Activated T-helper 17 cell treated with anti-CD3 and anti-CD28 coated beads, Interleukin-2, amount 50 U/mL, for 72 hours (primary cell): ENCODE measurements at regions not wholly inside any gene's neighbourhood (a gene's known extent, or its start where the extent isn't known, plus 50 kb on each side); places are given as distances from the start of the nearest gene placed in this dataset.

Experiments
- ATAC-seq: fragments of 150-1000 bp; cut with Tn5 transposase; replicated peaks from 2 replicates; pipeline ENCODE4 v1.10.0; 2021; ENCODE audit warnings: mild to moderate bottlenecking, moderate library complexity
- H3K27ac Mint-ChIP-seq: one replicate; pipeline ENCODE4 v1.8.0; 2022; ENCODE audit warnings: mixed read lengths
- H3K27me3 Mint-ChIP-seq: one replicate; pipeline ENCODE4 v1.8.0; 2022; ENCODE audit warnings: mixed read lengths
- H3K36me3 Mint-ChIP-seq: one replicate; pipeline ENCODE4 v1.8.0; 2022; ENCODE audit warnings: low read depth, mild to moderate bottlenecking, mixed read lengths
- H3K4me1 Mint-ChIP-seq: one replicate; pipeline ENCODE4 v1.8.0; 2022; ENCODE audit warnings: mixed read lengths
- H3K4me3 Mint-ChIP-seq: one replicate; pipeline ENCODE4 v1.8.0; 2022; ENCODE audit warnings: mild to moderate bottlenecking, mixed read lengths
- H3K9me3 Mint-ChIP-seq: one replicate; pipeline ENCODE4 v1.8.0; 2022; ENCODE audit warnings: mixed read lengths

DNA sequence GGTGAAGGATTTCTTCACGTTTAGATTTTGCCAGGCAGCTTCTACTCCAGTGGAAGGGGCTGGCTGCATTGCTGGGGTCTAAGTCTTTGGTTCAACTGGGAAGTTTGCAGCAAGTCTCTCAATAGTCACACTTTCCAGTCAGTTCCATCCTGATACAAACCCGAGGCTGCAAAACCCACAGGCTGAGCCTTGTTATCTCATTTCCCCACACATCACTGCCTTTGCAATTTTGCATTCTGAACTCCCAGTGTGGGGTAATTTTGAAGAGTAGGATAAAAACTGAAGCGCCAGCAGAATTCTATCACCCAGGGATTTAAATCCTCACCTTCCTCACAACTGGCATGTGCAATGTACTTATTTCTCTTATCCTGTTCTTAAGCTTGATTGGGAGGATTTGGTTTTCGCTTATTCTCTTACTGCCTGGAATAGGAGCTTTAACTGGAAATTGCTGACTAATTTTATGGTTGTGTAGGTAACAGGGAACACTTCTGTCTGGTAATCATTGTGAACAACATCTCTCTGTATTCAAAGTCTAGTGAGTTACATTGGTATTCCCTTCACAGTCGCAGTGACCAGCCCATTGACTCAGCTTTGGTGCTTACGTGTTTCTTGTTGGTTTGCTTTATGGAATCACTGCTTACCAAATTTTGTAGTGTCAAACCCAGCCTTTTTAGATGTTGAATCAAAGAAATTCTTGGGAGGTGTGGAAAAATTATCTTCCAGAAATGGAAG lies 142.0 kb upstream of the TOPAZ1 start:
- H3K27ac Mint-ChIP-seq, result no peak overlapping the region
- no peaks in the 10 kb centered on the region for H3K4me1 Mint-ChIP-seq
- H3K36me3 Mint-ChIP-seq, result no peaks in the 10 kb centered on the region

DNA sequence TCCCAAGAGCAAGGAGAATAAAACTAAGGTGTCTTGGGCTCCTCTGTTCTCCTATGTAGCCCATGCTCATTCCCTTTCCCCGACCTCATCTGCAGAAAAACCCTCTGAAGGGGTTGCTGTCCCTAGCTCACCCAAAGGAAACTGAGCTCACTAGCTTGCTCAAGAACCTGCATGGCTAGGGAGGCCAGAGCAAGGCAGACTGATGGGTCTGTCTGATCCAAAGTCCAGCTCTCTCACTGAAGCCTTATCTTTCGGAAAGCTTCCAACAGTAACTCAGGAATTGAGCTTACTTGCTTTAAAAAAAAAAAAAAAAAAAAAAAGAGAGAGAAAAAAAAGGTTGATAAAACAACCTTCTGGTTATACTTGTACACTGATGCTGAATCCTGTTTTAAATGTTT lies 141.4 kb upstream of the TOPAZ1 start:
- H3K9me3 Mint-ChIP-seq, result no peaks in the 10 kb centered on the region
- H3K27me3 Mint-ChIP-seq, result peaks cover 42% of the 10 kb centered on the region
- H3K36me3 Mint-ChIP-seq, result no peaks in the 10 kb centered on the region
- no peaks in the 10 kb centered on the region for H3K4me1 Mint-ChIP-seq
- H3K27ac Mint-ChIP-seq, result no peak overlapping the region
- no peak overlapping the region for H3K4me3 Mint-ChIP-seq
- ATAC-seq, result no peak

More for the DNA sequence above, 142.0 kb upstream of the TOPAZ1 start:
- no peaks in the 10 kb centered on the region for H3K9me3 Mint-ChIP-seq
- no peak for ATAC-seq
- H3K27me3 Mint-ChIP-seq, result peaks cover 41% of the 10 kb centered on the region
- H3K4me3 Mint-ChIP-seq, result no peak overlapping the region

DNA sequence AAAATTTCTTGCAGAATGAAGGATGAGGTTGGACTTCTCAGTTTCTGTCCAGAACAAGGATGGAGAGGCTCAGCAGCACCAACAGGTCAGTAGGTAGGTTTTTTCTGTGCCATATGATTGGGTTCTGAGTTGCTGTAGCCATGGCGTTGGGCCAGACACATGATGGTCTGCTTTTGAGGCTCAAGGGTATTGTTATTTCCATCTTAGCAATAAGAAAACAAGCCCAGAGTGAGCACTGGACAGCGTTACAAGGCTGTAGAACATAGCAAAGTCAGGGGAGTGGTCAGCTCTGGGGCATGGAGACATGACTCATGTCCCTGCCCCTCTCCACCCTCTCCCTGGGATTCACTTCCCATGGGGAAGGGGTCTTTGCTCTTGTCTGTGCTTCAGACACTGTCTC lies 137.6 kb upstream of the TOPAZ1 start:
- H3K27me3 Mint-ChIP-seq, result peaks cover 33% of the 10 kb centered on the region

DNA sequence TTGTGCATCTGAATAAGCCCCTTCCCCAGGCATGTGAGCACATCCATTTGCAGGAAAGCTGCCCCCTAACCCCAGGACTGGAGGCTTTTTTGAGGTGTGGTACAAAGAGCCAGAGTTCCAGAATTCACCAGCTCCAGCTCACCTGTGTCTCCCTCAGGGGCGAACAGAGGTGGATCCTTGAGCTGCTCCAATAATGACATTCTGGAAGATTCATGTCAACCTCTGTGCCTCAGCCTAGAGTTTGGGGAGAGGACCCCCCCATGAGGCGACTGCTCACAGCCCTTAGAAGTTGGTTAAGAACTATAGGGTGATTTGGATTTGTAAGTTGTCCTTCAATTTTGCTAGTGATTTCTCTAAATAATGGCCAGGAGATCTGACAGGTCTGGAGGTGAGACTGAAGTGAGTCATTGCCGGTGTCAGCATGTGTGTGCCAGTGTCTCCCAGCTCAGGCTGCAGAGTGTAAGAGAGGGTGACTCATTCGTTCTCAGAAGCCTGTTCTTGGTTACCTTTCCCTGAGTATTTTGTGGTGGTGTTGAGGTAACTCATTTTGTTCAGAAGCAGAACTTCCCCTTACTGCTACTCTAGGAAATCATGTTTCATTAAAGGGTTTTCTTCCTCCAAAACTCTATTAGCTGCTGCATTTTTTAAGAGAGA lies 136.9 kb upstream of the TOPAZ1 start:
- no peaks in the 10 kb centered on the region for H3K4me1 Mint-ChIP-seq
- ATAC-seq, result peak; percentile 100
- no peaks in the 10 kb centered on the region for H3K36me3 Mint-ChIP-seq
- H3K9me3 Mint-ChIP-seq, result no peaks in the 10 kb centered on the region
- H3K27ac Mint-ChIP-seq, result no peak overlapping the region
- H3K27me3 Mint-ChIP-seq, result peaks cover 26% of the 10 kb centered on the region
- H3K4me3 Mint-ChIP-seq, result no peak overlapping the region

More for the DNA sequence above, 137.6 kb upstream of the TOPAZ1 start:
- Mint-ChIP-seq H3K9me3 (no peaks in the 10 kb centered on the region), H3K36me3 (no peaks in the 10 kb centered on the region), H3K4me3 (no peak overlapping the region), H3K4me1 (no peaks in the 10 kb centered on the region), H3K27ac (no peak overlapping the region)
- no peak for ATAC-seq

DNA sequence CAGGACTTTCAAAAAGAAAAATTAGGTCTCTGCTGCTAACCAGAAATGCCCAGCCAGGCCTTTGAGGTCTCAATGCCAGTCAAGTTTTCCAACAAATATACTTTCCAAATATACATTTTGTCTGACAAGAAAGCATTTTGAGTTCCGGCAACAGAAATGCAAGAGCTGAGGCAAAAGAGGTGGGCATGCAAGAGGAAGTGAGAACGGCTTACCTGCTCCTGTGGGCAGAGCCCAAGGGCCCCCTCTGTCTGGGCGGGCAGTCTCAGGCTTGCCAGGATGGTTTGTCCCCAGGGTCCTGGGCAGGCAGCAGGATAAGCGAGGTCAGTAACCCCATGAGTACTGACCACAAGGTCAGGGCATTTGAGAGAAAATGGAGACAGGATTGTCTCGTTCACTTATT lies 136.1 kb upstream of the TOPAZ1 start:
- Mint-ChIP-seq H3K4me3 (no peak overlapping the region), H3K27me3 (peaks cover 24% of the 10 kb centered on the region), H3K27ac (no peak overlapping the region), H3K4me1 (no peaks in the 10 kb centered on the region), H3K36me3 (no peaks in the 10 kb centered on the region), H3K9me3 (no peaks in the 10 kb centered on the region)
- ATAC-seq, result no peak

DNA sequence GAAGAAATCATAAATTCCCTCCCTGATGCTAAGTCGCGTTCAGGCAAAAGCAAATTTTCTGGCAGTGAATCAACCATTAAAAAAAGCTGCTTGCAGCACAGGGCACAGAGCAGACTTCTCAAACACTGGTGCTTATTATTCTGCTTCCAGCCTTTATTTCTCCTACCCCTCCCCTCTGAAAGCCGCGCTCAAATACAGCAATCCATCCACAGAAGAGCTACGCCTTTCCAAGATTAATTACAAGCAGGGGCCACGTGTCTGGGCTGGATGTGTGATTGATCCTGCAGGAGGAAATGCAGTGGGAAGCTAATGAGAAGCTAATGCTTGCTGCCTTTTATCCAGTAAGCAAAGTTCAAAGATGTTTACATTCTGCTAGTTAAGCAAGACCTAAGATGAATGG lies 134.9 kb upstream of the TOPAZ1 start:
- H3K9me3 Mint-ChIP-seq, result no peaks in the 10 kb centered on the region
- H3K36me3 Mint-ChIP-seq, result no peaks in the 10 kb centered on the region
- H3K27me3 Mint-ChIP-seq, result peaks cover 23% of the 10 kb centered on the region
- no peak for ATAC-seq
- no peaks in the 10 kb centered on the region for H3K4me1 Mint-ChIP-seq
- no peak overlapping the region for H3K27ac Mint-ChIP-seq
- H3K4me3 Mint-ChIP-seq, result no peak overlapping the region

DNA sequence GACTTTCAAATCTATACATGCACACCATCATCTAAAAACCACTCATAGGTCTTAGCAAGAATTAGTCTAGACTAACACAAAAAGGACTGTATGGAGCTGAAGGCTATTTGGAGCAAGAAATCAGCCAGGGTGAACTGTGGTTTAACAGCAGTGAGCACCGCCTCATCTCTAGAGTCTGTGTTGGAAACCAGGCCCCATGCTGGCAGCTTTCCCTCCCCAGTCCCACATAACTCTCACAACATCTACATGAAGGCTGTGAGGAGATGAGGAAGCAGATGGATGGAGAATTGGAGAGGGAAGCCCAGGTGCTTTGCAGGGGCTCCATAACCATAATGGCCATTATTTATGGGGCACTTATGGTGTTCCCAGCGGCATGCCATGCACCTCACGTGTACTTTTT lies 133.2 kb upstream of the TOPAZ1 start:
- no peak for ATAC-seq
- no peaks in the 10 kb centered on the region for H3K9me3 Mint-ChIP-seq

DNA sequence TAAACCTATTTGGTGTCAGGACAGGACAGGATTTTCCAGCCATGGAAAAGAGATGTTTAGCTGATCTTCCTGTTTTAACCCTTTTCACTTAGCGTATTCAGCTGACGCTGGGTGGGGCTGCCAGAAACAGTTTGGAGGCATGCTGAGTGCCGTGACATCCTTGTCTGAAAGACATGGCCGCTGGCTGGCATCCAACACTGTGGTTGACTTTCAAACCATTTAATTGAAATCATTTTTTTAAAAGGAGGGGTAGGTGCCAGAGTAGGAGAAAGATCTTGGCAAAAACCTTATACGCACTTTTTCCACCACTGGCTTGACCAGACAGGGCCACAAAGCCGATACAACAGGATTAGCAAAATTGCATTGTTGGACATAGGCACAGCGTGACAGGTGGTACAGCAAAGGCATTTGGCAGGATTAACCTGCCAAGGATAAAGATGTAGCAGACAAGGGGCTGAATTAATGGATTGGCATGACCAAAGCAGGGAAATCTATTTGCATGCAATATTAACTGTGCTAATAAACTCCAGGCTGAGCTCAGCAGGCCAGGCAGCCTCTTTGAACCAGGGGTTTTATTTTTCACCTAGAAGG lies 131.8 kb upstream of the TOPAZ1 start:
- no peak for ATAC-seq
- Mint-ChIP-seq H3K4me1 (no peaks in the 10 kb centered on the region), H3K4me3 (no peak overlapping the region), H3K9me3 (no peaks in the 10 kb centered on the region), H3K27ac (no peak overlapping the region), H3K27me3 (peaks cover 21% of the 10 kb centered on the region), H3K36me3 (no peaks in the 10 kb centered on the region)

More for the DNA sequence above, 133.2 kb upstream of the TOPAZ1 start:
- Mint-ChIP-seq H3K27me3 (peaks cover 18% of the 10 kb centered on the region), H3K36me3 (no peaks in the 10 kb centered on the region), H3K27ac (no peak overlapping the region), H3K4me1 (no peaks in the 10 kb centered on the region), H3K4me3 (no peak overlapping the region)

DNA sequence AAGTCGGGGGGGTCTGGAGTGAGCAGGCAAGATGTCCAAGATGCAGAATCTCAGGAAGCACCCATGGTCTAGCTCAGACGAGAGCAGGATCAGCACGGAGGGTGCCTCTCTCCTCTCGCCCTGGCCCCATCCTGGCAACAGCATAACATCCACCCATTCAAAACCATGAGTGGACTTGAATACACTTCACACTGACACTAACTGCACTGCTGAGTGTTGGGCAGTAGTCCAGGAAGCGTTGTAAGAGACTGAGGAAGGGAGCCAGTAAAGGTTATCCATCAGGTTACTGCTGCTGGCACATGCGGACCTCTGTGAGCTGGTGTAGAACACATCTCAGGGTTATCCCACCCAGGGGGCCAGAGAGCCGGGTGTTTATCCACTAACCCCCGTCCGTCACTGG lies 131.0 kb upstream of the TOPAZ1 start:
- no peak for ATAC-seq
- H3K27me3 Mint-ChIP-seq, result peaks cover 19% of the 10 kb centered on the region
- no peaks in the 10 kb centered on the region for H3K36me3 Mint-ChIP-seq
- no peak overlapping the region for H3K27ac Mint-ChIP-seq
- H3K4me1 Mint-ChIP-seq, result no peaks in the 10 kb centered on the region
- H3K4me3 Mint-ChIP-seq, result no peak overlapping the region
- no peaks in the 10 kb centered on the region for H3K9me3 Mint-ChIP-seq

DNA sequence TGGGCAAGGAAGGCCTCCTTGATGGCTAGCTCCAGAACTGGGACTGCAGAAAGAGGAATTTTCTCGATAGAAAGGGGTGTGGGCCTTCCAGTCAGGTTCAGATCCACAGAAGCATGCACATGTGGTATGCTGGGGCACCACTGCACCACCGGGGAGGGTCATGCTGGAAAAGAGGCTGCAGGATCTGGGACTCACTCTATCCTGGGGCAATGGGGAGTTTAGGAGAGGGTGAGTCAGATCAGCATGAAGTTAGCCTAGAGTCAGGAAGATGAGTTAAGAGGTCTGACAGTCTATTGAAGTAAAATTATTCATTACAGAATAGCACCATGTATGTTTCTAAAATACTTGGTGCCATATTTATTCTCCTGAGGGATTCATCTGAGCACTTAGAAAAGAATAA lies 130.2 kb upstream of the TOPAZ1 start:
- no peak overlapping the region for H3K27ac Mint-ChIP-seq
- H3K27me3 Mint-ChIP-seq, result peaks cover 24% of the 10 kb centered on the region
- no peak for ATAC-seq
- H3K36me3 Mint-ChIP-seq, result no peaks in the 10 kb centered on the region
- no peak overlapping the region for H3K4me3 Mint-ChIP-seq
- H3K4me1 Mint-ChIP-seq, result no peaks in the 10 kb centered on the region
- H3K9me3 Mint-ChIP-seq, result no peaks in the 10 kb centered on the region

DNA sequence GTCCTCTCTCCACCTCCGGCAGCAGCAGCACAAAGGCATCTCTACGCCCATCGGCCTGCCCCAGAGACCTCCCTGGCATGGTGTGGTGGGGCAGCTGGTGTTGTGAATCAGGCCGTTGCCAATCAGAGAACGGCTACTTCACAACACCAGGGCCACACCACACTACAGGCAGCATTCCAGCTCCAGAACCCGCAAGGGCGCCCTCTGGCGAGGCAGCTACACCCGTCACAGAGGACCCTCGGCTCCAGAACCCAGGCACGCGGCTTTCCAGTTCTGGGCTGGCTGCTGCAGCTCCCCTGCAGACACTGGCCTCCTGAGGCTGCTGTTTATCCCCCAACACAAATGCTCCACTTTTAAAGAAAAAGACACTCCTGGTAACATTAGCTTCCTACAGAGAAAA lies 127.5 kb upstream of the TOPAZ1 start:
- no peak overlapping the region for H3K4me3 Mint-ChIP-seq
- no peak overlapping the region for H3K27ac Mint-ChIP-seq
- H3K27me3 Mint-ChIP-seq, result peaks cover 23% of the 10 kb centered on the region
- peak; percentile 52 for ATAC-seq
- no peaks in the 10 kb centered on the region for H3K9me3 Mint-ChIP-seq
- no peaks in the 10 kb centered on the region for H3K4me1 Mint-ChIP-seq
- no peaks in the 10 kb centered on the region for H3K36me3 Mint-ChIP-seq

DNA sequence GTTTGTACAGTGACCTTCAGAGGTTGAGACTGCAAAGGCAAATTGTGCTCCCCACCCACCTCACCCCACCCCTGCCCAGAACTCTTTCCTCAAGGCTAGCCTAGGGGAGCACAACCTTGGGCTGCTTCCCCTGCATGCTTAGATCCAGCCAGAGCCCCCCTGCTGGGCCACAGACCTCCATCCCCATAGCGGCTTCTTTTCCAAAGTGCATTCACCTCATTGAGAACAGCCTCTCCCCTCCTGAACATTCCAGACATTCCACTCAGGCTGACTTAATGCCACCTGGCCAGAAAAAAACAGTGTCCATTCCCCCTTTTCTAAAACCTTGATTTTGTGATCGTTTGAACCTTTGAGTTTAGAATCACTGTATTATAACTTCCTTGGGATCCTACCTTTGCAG lies 124.4 kb upstream of the TOPAZ1 start:
- Mint-ChIP-seq H3K4me3 (no peak overlapping the region), H3K36me3 (no peaks in the 10 kb centered on the region), H3K27ac (no peak overlapping the region), H3K27me3 (peaks cover 20% of the 10 kb centered on the region), H3K9me3 (no peaks in the 10 kb centered on the region), H3K4me1 (no peaks in the 10 kb centered on the region)
- no peak for ATAC-seq

DNA sequence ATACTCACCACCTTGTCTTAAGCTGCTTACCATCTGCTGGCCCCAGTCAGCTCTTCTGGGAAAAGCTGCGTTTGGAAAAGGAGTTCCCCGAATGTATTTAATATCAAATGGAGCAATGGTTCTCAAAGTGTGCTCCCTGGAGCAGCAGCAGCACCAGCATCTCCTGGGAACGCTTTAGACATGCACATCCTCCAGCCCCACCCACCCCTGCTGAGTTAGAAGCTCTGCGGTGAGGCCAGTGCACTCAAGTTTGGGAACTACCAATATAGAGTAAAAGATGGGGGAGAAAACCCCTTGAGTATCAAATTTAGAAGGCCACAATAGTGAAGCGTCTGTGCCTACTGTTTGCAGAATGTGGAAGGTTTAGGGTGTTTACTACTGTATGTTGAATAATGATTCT lies 124.0 kb upstream of the TOPAZ1 start:
- Mint-ChIP-seq H3K9me3 (no peaks in the 10 kb centered on the region), H3K4me3 (no peak overlapping the region)
- ATAC-seq, result no peak

DNA sequence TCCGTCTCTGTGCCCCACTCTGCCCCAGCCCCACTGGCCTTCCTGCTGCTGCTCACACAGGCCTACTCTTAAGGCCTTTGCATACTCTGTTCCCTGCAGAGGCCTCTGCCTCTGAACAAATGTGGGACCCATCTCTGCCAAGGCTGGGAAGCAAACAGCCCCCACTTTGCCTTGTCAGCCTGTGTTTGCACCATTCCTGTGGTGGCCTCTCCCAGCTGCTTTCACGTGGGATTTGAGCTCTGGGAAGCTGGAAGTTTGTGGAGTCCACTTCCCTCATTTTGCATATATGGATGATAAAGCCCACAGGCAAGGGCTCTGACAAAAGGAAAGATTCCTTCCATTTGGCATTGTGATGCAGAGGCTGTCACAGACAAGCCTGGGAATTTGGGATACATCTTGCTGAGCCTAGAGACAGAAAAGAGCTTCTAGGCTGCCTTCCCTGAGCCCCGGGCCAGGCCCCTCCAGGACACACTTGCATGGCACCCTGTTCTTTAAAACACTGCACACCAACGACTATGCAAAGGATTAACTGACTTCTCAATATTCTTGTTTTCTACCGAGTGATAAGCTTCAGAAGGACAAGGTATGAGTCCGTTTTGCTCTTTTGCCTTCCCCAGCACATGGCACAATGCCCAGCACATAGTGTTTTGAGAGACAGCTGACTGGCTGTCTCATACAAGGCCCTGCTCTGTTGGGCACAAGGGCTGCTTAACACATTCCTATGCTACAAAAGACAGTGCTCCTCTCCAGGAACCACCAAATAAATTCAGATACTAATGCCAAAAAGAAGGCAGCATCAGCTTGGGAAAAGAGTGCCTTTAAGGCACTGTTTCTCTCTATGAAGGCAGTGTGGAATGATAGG lies 120.7 kb upstream of the TOPAZ1 start:
- H3K4me3 Mint-ChIP-seq, result no peak overlapping the region
- peaks cover 14% of the 10 kb centered on the region for H3K27me3 Mint-ChIP-seq
- H3K27ac Mint-ChIP-seq, result no peak overlapping the region
- no peaks in the 10 kb centered on the region for H3K36me3 Mint-ChIP-seq
- no peaks in the 10 kb centered on the region for H3K4me1 Mint-ChIP-seq
- H3K9me3 Mint-ChIP-seq, result no peaks in the 10 kb centered on the region
- ATAC-seq, result no peak

More for the DNA sequence above, 124.0 kb upstream of the TOPAZ1 start:
- Mint-ChIP-seq H3K27me3 (peaks cover 20% of the 10 kb centered on the region), H3K27ac (no peak overlapping the region), H3K36me3 (no peaks in the 10 kb centered on the region), H3K4me1 (no peaks in the 10 kb centered on the region)
